ENCODE measurements at regions not wholly inside any gene's neighbourhood (a gene's known extent, or its start where the extent isn't known, plus 50 kb on each side); places are given as distances from the start of the nearest gene placed in this dataset.

DNA sequence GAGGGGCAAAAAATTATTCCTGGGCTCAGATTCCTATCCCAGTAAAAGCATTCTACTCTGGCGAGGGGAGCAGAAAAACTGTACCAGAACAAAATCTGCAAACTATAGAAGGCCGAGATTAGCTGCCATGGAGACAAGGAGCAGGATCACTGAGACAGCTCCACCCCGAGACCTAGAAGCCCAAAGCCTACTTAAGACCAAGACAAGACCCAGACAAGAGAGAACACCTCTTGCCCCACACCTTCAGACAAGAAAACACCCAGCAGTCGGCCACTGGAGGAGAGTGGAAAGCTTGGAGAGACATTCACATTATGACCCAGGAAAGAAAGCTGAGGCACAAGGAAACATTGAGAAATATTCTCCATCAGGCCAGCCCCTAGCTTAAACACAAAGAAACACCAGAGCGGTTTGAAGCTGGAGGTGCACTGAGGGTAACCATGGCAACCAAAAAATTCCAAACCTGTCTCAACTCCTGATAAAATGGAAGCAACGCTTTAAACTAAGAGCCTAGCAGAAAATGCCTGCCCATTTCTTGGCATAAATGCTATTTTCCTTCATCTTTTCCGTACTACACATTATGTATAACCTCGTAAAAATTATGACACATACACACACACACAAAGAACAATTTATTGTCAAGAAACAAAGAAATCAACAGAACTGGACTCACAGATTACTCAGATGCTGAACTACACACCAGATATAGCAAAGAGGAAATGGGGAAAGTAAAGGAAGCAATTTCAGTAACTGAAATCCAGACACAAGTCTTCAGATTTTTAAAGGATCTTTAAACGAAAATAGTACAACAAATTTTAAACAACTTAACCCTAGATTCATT, 53.8 kb upstream of the FTMT start:
- TF ChIP-seq, protein P1, sequence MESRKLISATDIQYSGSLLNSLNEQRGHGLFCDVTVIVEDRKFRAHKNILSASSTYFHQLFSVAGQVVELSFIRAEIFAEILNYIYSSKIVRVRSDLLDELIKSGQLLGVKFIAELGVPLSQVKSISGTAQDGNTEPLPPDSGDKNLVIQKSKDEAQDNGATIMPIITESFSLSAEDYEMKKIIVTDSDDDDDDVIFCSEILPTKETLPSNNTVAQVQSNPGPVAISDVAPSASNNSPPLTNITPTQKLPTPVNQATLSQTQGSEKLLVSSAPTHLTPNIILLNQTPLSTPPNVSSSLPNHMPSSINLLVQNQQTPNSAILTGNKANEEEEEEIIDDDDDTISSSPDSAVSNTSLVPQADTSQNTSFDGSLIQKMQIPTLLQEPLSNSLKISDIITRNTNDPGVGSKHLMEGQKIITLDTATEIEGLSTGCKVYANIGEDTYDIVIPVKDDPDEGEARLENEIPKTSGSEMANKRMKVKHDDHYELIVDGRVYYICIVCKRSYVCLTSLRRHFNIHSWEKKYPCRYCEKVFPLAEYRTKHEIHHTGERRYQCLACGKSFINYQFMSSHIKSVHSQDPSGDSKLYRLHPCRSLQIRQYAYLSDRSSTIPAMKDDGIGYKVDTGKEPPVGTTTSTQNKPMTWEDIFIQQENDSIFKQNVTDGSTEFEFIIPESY (IDR thresholded peaks at IDR 0.05; ENCODE audit: extremely low read depth, insufficient replicate concordance, low read length), result no peak
- TF ChIP-seq, protein P2, sequence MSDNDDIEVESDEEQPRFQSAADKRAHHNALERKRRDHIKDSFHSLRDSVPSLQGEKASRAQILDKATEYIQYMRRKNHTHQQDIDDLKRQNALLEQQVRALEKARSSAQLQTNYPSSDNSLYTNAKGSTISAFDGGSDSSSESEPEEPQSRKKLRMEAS (IDR thresholded peaks at IDR 0.05), result no peak
- no peak for TF ChIP-seq CTCF (IDR thresholded peaks at IDR 0.05 in 2 of 3, conservative IDR thresholded peaks at IDR 0.05 in 1 of 3; ENCODE audit: borderline replicate concordance in 1 of 3, insufficient read depth in 1 of 3, low read depth in 2 of 3, low read length in 2 of 3)
- TF ChIP-seq EZH2 (IDR thresholded peaks at IDR 0.05), result no peak

Data from HCT116 (cell line).